H9 (cell line): ENCODE measurements at regions not wholly inside any gene's neighbourhood (a gene's known extent, or its start where the extent isn't known, plus 50 kb on each side); places are given as distances from the start of the nearest gene placed in this dataset.

ENCODE experiments used
- DNase-seq: peaks from one replicate; pipeline ENCODE4 v3.0.0-alpha.2; 2017
- H2AFZ ChIP-seq: one replicate; pipeline ENCODE4 v1.6.1; 2013; ENCODE audit warnings: mild to moderate bottlenecking, low read length, control low read depth, moderate library complexity
- H2AK5ac ChIP-seq: 2 replicates; pipeline ENCODE4 v1.6.1; 2013; ENCODE audit warnings: low read length, control low read depth, mixed read lengths; ENCODE audit not compliant: insufficient read length
- H2BK120ac ChIP-seq: one replicate; pipeline ENCODE4 v1.6.1; 2013; ENCODE audit warnings: low read depth, mild to moderate bottlenecking, low read length, control low read depth, inconsistent platforms; ENCODE audit not compliant: poor library complexity, severe bottlenecking
- H2BK12ac ChIP-seq: 2 replicates; pipeline ENCODE4 v1.6.1; 2013; ENCODE audit warnings: low read length, control low read depth, mixed read lengths, low read depth; ENCODE audit not compliant: insufficient read length
- H2BK15ac ChIP-seq: 2 replicates; pipeline ENCODE4 v1.6.1; 2013; ENCODE audit warnings: low read depth, low read length, control low read depth
- H2BK20ac ChIP-seq: one replicate; pipeline ENCODE4 v1.6.1; 2013; ENCODE audit warnings: low read depth, mild to moderate bottlenecking, low read length, control low read depth, inconsistent platforms; ENCODE audit not compliant: poor library complexity, severe bottlenecking
- H2BK5ac ChIP-seq: 2 replicates; pipeline ENCODE4 v1.6.1; 2013; ENCODE audit warnings: low read length, control low read depth, mixed read lengths; ENCODE audit not compliant: insufficient read length
- H3K14ac ChIP-seq: 2 replicates; pipeline ENCODE4 v1.6.1; 2013; ENCODE audit warnings: low read length, control low read depth; ENCODE audit not compliant: insufficient read depth
- H3K18ac ChIP-seq: 2 replicates; pipeline ENCODE4 v1.6.1; 2013; ENCODE audit warnings: low read depth, mild to moderate bottlenecking, mixed read lengths, low read length, control low read depth; ENCODE audit not compliant: insufficient read length
- H3K23ac ChIP-seq: 2 replicates; pipeline ENCODE4 v1.6.1; 2013; ENCODE audit warnings: low read length, control low read depth, mixed read lengths, low read depth; ENCODE audit not compliant: insufficient read length
- H3K23me2 ChIP-seq: 2 replicates; pipeline ENCODE4 v1.6.1; 2013; ENCODE audit warnings: low read depth, mild to moderate bottlenecking, mixed read lengths, low read length, control low read depth; ENCODE audit not compliant: insufficient read length, poor library complexity, severe bottlenecking
- H3K27ac ChIP-seq: 2 replicates; pipeline ENCODE4 v1.5.1; 2013; ENCODE audit warnings: low read length, control low read depth, mixed read lengths, low read depth; ENCODE audit not compliant: insufficient read length
- H3K27me3 ChIP-seq: 2 replicates; pipeline ENCODE4 v1.6.1; 2013; ENCODE audit warnings: low read length, control low read depth, inconsistent platforms; ENCODE audit not compliant: insufficient read depth
- H3K4ac ChIP-seq: 2 replicates; pipeline ENCODE4 v1.6.1; 2013; ENCODE audit warnings: low read depth, mild to moderate bottlenecking, control low read depth, inconsistent platforms, low read length, moderate library complexity
- H3K4me1 ChIP-seq: 2 replicates; pipeline ENCODE4 v1.6.1; 2013; ENCODE audit warnings: low read length, control low read depth, inconsistent platforms; ENCODE audit not compliant: insufficient read depth
- H3K4me2 ChIP-seq: 2 replicates; pipeline ENCODE4 v1.6.1; 2013; ENCODE audit warnings: low read length, control low read depth, mixed read lengths; ENCODE audit not compliant: insufficient read length, insufficient read depth
- H3K56ac ChIP-seq: 2 replicates; pipeline ENCODE4 v1.6.1; 2013; ENCODE audit warnings: low read depth, mild to moderate bottlenecking, mixed read lengths, low read length, control low read depth; ENCODE audit not compliant: insufficient read length
- H3K79me1 ChIP-seq: 2 replicates; pipeline ENCODE4 v1.6.1; 2013; ENCODE audit warnings: low read depth, mild to moderate bottlenecking, moderate library complexity, low read length, control low read depth, inconsistent platforms; ENCODE audit not compliant: insufficient read depth, poor library complexity, severe bottlenecking
- H3K79me2 ChIP-seq: 2 replicates; pipeline ENCODE4 v1.6.1; 2013; ENCODE audit warnings: low read length, control low read depth, inconsistent platforms; ENCODE audit not compliant: insufficient read depth
- H3K9ac ChIP-seq: 2 replicates; pipeline ENCODE4 v1.6.1; 2013; ENCODE audit warnings: low read length, control low read depth, mixed read lengths; ENCODE audit not compliant: insufficient read length; ENCODE audit errors: extremely low read depth
- H3K9me3 ChIP-seq: one replicate; pipeline ENCODE4 v1.6.1; 2013; ENCODE audit warnings: low read depth, low read length, inconsistent platforms; ENCODE audit not compliant: control insufficient read depth
- H3T11ph ChIP-seq: one replicate; pipeline ENCODE4 v1.6.1; 2013; ENCODE audit warnings: mild to moderate bottlenecking, low read length, control low read depth, inconsistent platforms
- H4K20me1 ChIP-seq: one replicate; pipeline ENCODE4 v1.6.1; 2013; ENCODE audit not compliant: control insufficient read depth, insufficient read length, insufficient read depth
- H4K5ac ChIP-seq: 2 replicates; pipeline ENCODE4 v1.6.1; 2013; ENCODE audit warnings: low read depth, mild to moderate bottlenecking, mixed read lengths, low read length, control low read depth; ENCODE audit not compliant: insufficient read length
- H4K8ac ChIP-seq: replicated peaks from 2 replicates; pipeline ENCODE4 v1.6.1; 2013; ENCODE audit warnings: low read length, control low read depth, mixed read lengths, low read depth; ENCODE audit not compliant: insufficient read length
- H4K91ac ChIP-seq: 2 replicates; pipeline ENCODE4 v1.6.1; 2013; ENCODE audit warnings: low read depth, mild to moderate bottlenecking, moderate library complexity, mixed read lengths, low read length, control low read depth; ENCODE audit not compliant: insufficient read length
- H3K27ac Mint-ChIP-seq, 3 experiments: 2 replicates in 2 of 3; 3 replicates in 1 of 3; pipeline ENCODE4 v1.8.0; 2020 to 2021; ENCODE audit warnings: mixed read lengths in 3 of 3, mild to moderate bottlenecking in 1 of 3, moderate library complexity in 1 of 3
- H3K27me3 Mint-ChIP-seq: 2 replicates; pipeline ENCODE4 v1.8.0; 2021; ENCODE audit warnings: low read depth, mild to moderate bottlenecking, moderate library complexity, mixed read lengths
- H3K36me3 Mint-ChIP-seq, 3 experiments: 2 replicates in 2 of 3; 3 replicates in 1 of 3; pipeline ENCODE4 v1.8.0; 2020 to 2021; ENCODE audit warnings: low read depth in 3 of 3, mixed read lengths in 3 of 3; ENCODE audit not compliant: insufficient read depth in 1 of 3
- H3K4me1 Mint-ChIP-seq, 2 experiments: 2 replicates each; pipeline ENCODE4 v1.8.0; 2020; ENCODE audit warnings: mixed read lengths in 2 of 2
- H3K4me3 Mint-ChIP-seq, 2 experiments: 2 replicates in 1 of 2; 3 replicates in 1 of 2; pipeline ENCODE4 v1.8.0; 2020 to 2021; ENCODE audit warnings: mild to moderate bottlenecking in 2 of 2, mixed read lengths in 2 of 2, moderate library complexity in 1 of 2
- H3K9me3 Mint-ChIP-seq, 2 experiments: 2 replicates in 1 of 2; 3 replicates in 1 of 2; pipeline ENCODE4 v1.8.0; 2020; ENCODE audit warnings: mild to moderate bottlenecking in 2 of 2, mixed read lengths in 2 of 2, moderate library complexity in 1 of 2
- WGBS: extraction: QIAGEN DNeasy Blood & Tissue Kit; methylation state at CpG from one replicate; pipeline ENCODE4 v1.1.7; 2013; ENCODE audit warnings: missing lambda C conversion rate, low lambda C conversion rate, mixed read lengths; ENCODE audit not compliant: insufficient read length; ENCODE audit errors: extremely low coverage; 5-methylcytosine and 5-hydroxymethylcytosine counted together
- TF ChIP-seq, protein P1 (sequence below): fragments of 200-600 bp; sonication (generic); conservative IDR thresholded peaks from 3 replicates; pipeline ENCODE4 v1.8.0; 2021; ENCODE audit warnings: antibody characterized with exemption, mild to moderate bottlenecking

GRCh38 chr6:4637691-4638433 lies 138.3 kb upstream of the CDYL start:
- Histone ChIP-seq H2BK5ac (no peak overlapping the region), H3K4me2 (no peak overlapping the region), H2BK15ac (no peak overlapping the region), H4K8ac (no peak overlapping the region), H4K91ac (no peak overlapping the region), H3K9ac (no peak overlapping the region), H3K79me1 (no peaks in the 10 kb centered on the region), H3K18ac (no peak overlapping the region), H3K14ac (no peak overlapping the region), H2BK20ac (no peak overlapping the region), H3K27me3 (no peaks in the 10 kb centered on the region), H3K23me2 (no peaks in the 10 kb centered on the region), H3K4ac (no peak overlapping the region), H4K20me1 (peaks cover 2% of the 10 kb centered on the region), H2AFZ (no peak overlapping the region), H3K56ac (no peak overlapping the region), H4K5ac (no peak overlapping the region), H3K4me1 (no peaks in the 10 kb centered on the region), H3T11ph (no peak overlapping the region), H3K27ac (no peak overlapping the region), H2BK120ac (no peak overlapping the region), H3K79me2 (no peaks in the 10 kb centered on the region), H3K23ac (no peak overlapping the region), H2AK5ac (no peak overlapping the region), H2BK12ac (no peak overlapping the region), H3K9me3 (no peaks in the 10 kb centered on the region)
- WGBS = no CpG with 5 or more reads among the region's 5 CpGs
- H3K27ac Mint-ChIP-seq = no peak overlapping the region
- peaks cover 3 to 7% of the 10 kb centered on the region in 2 experiments; a peak in 3 of 4 replicates for H3K4me1 Mint-ChIP-seq
- H3K4me3 Mint-ChIP-seq = no peak overlapping the region
- H3K36me3 Mint-ChIP-seq = peaks cover 0 to 4% (median 0%) of the 10 kb centered on the region in 3 experiments; a peak in 2 of 7 replicates
- H3K9me3 Mint-ChIP-seq = peaks cover 2 to 3% of the 10 kb centered on the region in 2 experiments; a peak in 3 of 5 replicates
- TF ChIP-seq, protein P1, sequence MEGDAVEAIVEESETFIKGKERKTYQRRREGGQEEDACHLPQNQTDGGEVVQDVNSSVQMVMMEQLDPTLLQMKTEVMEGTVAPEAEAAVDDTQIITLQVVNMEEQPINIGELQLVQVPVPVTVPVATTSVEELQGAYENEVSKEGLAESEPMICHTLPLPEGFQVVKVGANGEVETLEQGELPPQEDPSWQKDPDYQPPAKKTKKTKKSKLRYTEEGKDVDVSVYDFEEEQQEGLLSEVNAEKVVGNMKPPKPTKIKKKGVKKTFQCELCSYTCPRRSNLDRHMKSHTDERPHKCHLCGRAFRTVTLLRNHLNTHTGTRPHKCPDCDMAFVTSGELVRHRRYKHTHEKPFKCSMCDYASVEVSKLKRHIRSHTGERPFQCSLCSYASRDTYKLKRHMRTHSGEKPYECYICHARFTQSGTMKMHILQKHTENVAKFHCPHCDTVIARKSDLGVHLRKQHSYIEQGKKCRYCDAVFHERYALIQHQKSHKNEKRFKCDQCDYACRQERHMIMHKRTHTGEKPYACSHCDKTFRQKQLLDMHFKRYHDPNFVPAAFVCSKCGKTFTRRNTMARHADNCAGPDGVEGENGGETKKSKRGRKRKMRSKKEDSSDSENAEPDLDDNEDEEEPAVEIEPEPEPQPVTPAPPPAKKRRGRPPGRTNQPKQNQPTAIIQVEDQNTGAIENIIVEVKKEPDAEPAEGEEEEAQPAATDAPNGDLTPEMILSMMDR = no peak
- peaks cover 6% of the 10 kb centered on the region for H3K27me3 Mint-ChIP-seq
- no peak for DNase-seq
